Activated T-helper 17 cell treated with anti-CD3 and anti-CD28 coated beads, Interleukin-2, amount 50 U/mL, for 72 hours (primary cell): ENCODE measurements at regions not wholly inside any gene's neighbourhood (a gene's known extent, or its start where the extent isn't known, plus 50 kb on each side); places are given as distances from the start of the nearest gene placed in this dataset.

Source experiments
- ATAC-seq: fragments of 150-1000 bp; cut with Tn5 transposase; replicated peaks from 2 replicates; pipeline ENCODE4 v1.10.0; 2021; ENCODE audit warnings: mild to moderate bottlenecking, moderate library complexity
- H3K27ac Mint-ChIP-seq: one replicate; pipeline ENCODE4 v1.8.0; 2022; ENCODE audit warnings: mixed read lengths
- H3K27me3 Mint-ChIP-seq: one replicate; pipeline ENCODE4 v1.8.0; 2022; ENCODE audit warnings: mixed read lengths
- H3K36me3 Mint-ChIP-seq: one replicate; pipeline ENCODE4 v1.8.0; 2022; ENCODE audit warnings: low read depth, mild to moderate bottlenecking, mixed read lengths
- H3K4me1 Mint-ChIP-seq: one replicate; pipeline ENCODE4 v1.8.0; 2022; ENCODE audit warnings: mixed read lengths
- H3K4me3 Mint-ChIP-seq: one replicate; pipeline ENCODE4 v1.8.0; 2022; ENCODE audit warnings: mild to moderate bottlenecking, mixed read lengths
- H3K9me3 Mint-ChIP-seq: one replicate; pipeline ENCODE4 v1.8.0; 2022; ENCODE audit warnings: mixed read lengths

- no peak overlapping the region for H3K27ac Mint-ChIP-seq
- peaks cover 2% of the 10 kb centered on the region for H3K9me3 Mint-ChIP-seq
- peaks cover 17% of the 10 kb centered on the region for H3K27me3 Mint-ChIP-seq
- H3K36me3 Mint-ChIP-seq, result no peaks in the 10 kb centered on the region
- no peak for ATAC-seq
- no peaks in the 10 kb centered on the region for H3K4me1 Mint-ChIP-seq
- H3K4me3 Mint-ChIP-seq, result no peak overlapping the region
These were observed 248.6 kb downstream of the NDUFA10 start for GRCh38 chr2:239776436-239777005.

- H3K27ac Mint-ChIP-seq, result no peak overlapping the region
- no peak for ATAC-seq
- H3K9me3 Mint-ChIP-seq, result peaks cover 3% of the 10 kb centered on the region
- no peaks in the 10 kb centered on the region for H3K4me1 Mint-ChIP-seq
- H3K36me3 Mint-ChIP-seq, result no peaks in the 10 kb centered on the region
- H3K27me3 Mint-ChIP-seq, result peaks cover 14% of the 10 kb centered on the region
- H3K4me3 Mint-ChIP-seq, result no peak overlapping the region
These were observed 249.3 kb downstream of the NDUFA10 start for GRCh38 chr2:239775623-239776435.

- no peak overlapping the region for H3K27ac Mint-ChIP-seq
- peaks cover 14% of the 10 kb centered on the region for H3K27me3 Mint-ChIP-seq
- no peaks in the 10 kb centered on the region for H3K4me1 Mint-ChIP-seq
- H3K36me3 Mint-ChIP-seq, result no peaks in the 10 kb centered on the region
- H3K4me3 Mint-ChIP-seq, result no peak overlapping the region
- H3K9me3 Mint-ChIP-seq, result peaks cover 3% of the 10 kb centered on the region
- no peak for ATAC-seq
These were observed 250.1 kb downstream of the NDUFA10 start for GRCh38 chr2:239774933-239775622.

DNA sequence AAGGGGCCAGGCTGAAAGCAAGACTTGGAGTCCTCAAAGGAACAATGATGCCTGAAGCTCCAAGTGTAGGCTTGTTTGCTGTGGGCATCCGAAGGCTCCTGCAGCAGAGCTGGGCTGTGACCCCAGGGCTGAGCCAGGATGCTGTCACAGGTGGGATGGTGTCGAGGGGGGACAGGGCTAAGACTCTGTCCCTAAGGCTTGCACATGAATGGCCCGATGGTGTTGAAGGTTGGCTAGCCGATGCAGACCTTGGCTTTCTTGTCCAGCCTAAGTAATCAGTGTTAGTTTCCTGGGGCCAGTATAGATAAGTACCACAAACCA is 251.0 kb downstream of the NDUFA10 start:
- no peak overlapping the region for H3K27ac Mint-ChIP-seq
- H3K9me3 Mint-ChIP-seq, result peaks cover 3% of the 10 kb centered on the region
- H3K4me1 Mint-ChIP-seq, result no peaks in the 10 kb centered on the region
- no peak overlapping the region for H3K4me3 Mint-ChIP-seq
- no peaks in the 10 kb centered on the region for H3K36me3 Mint-ChIP-seq
- peaks cover 14% of the 10 kb centered on the region for H3K27me3 Mint-ChIP-seq
- no peak for ATAC-seq

- no peaks in the 10 kb centered on the region for H3K36me3 Mint-ChIP-seq
- no peak for ATAC-seq
- peaks cover 3% of the 10 kb centered on the region for H3K9me3 Mint-ChIP-seq
- no peak overlapping the region for H3K27ac Mint-ChIP-seq
- H3K4me3 Mint-ChIP-seq, result no peak overlapping the region
- no peaks in the 10 kb centered on the region for H3K4me1 Mint-ChIP-seq
- H3K27me3 Mint-ChIP-seq, result peaks cover 14% of the 10 kb centered on the region
These were observed 251.7 kb downstream of the NDUFA10 start for GRCh38 chr2:239773228-239774141.

DNA sequence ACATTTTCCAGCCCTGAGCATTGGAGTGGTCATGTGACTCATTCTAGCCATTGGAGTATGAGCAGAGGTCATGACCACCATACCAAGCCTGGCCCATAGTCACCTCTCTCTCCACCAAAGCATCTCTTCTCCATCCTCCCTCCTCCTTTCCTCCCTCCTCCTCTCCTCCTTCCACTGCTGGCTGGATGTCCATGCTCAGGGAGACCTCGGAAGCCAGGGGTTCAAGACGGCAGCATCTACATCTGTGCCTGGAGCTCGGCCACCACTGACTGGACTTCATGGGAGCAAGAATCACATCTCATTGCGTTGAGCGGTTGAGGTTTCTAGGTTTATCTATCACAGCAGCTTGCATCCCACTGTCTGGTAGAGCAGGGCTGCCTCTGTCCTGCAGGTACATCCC is 252.4 kb downstream of the NDUFA10 start:
- ATAC-seq, result no peak
- Mint-ChIP-seq H3K4me1 (no peaks in the 10 kb centered on the region), H3K36me3 (no peaks in the 10 kb centered on the region), H3K27ac (no peak overlapping the region), H3K9me3 (peaks cover 3% of the 10 kb centered on the region), H3K4me3 (no peak overlapping the region), H3K27me3 (peaks cover 14% of the 10 kb centered on the region)

DNA sequence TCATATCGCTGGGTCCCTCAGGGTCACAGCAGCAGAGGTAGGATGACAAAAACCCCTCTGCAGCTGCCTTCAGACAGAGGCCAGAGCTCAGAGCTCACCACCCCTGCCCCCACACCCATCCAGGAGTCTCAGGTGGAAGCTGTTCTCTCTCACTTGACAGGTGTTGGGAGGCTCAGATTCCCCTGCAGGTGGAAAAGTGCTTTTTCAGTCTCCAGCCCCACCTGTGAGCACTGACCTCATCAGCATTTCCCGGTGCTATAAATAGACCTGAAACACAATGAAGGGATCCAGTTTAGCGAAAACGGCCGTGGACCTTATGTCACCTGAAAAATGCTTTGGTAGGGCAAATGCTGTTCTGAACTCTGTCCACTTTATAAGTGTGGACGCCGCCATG is 254.9 kb downstream of the NDUFA10 start:
- peaks cover 6% of the 10 kb centered on the region for H3K27me3 Mint-ChIP-seq
- no peak for ATAC-seq
- no peaks in the 10 kb centered on the region for H3K4me1 Mint-ChIP-seq
- peaks cover 3% of the 10 kb centered on the region for H3K9me3 Mint-ChIP-seq
- no peak overlapping the region for H3K27ac Mint-ChIP-seq
- H3K4me3 Mint-ChIP-seq, result no peak overlapping the region
- no peaks in the 10 kb centered on the region for H3K36me3 Mint-ChIP-seq

DNA sequence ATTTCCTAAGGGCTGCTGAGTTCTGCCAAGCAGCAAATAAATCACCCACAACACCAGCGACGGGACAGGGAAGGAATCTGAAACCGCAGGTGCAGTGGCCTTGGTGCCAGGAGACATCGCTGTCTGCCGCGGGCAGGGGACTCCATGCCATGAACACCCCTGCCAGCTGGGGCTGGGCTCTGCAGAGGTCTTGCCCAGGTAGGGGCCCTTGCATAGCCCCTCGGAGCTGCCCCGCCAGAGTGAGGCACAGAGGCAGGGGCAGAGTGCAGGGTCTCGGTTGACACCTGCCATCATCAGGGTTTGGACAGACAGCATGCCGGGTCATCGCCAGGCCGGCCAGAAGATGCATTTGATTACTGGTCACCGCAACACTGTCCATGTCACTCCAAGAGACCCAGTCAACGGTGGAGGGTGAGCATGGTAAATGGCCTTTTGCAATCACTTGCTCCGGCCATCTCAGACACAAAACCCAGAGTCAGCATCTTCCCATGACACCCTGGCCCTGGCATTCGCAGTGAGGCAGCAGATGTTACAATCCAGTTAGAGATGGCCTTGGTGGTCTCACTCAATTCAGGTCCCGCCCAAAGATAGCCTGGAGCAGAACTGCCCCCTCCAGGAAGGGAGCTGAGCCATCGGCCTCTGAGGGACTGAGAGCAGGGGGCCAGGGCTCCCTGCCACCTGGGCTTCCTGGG is 255.4 kb downstream of the NDUFA10 start:
- Mint-ChIP-seq H3K27ac (no peak overlapping the region), H3K27me3 (peaks cover 3% of the 10 kb centered on the region), H3K4me3 (no peak overlapping the region), H3K9me3 (peaks cover 3% of the 10 kb centered on the region), H3K4me1 (no peaks in the 10 kb centered on the region), H3K36me3 (no peaks in the 10 kb centered on the region)
- ATAC-seq, result no peak

DNA sequence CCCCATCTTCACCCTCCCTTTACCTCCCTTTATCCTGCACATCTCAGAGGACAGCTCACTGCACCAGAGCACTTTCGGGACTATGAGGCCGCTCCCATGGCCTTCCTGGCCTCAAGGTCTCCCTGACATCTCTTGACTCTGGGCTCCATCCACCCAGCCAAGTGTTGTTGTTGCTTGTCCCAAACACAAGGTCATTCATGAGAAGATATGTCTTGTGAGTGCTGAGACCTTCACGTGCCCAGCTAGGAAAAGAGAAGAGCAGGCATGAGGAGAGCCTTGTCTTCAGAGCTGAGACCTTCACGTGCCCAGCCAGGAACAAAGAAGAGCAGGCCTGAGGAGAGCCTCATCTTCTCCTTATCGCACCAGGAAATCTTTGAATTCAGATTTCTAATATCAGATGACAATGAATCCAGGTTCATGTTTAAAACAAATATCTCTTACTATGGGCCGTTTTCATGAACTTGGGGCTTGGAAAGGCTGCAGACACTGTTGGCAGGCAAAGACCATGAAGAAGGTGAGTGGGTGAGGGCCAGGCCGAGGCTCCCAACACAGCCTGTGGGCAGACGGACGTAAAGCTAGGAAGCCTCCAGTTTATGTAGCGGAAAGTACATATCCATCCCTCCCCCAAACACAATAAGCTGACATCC is 256.1 kb downstream of the NDUFA10 start:
- H3K4me1 Mint-ChIP-seq, result no peaks in the 10 kb centered on the region
- H3K4me3 Mint-ChIP-seq, result no peak overlapping the region
- no peak overlapping the region for H3K27ac Mint-ChIP-seq
- H3K36me3 Mint-ChIP-seq, result no peaks in the 10 kb centered on the region
- H3K9me3 Mint-ChIP-seq, result peaks cover 3% of the 10 kb centered on the region
- H3K27me3 Mint-ChIP-seq, result no peaks in the 10 kb centered on the region
- no peak for ATAC-seq

GRCh38 chr2:239768031-239768790 is 256.9 kb downstream of the NDUFA10 start:
- Mint-ChIP-seq H3K4me1 (no peaks in the 10 kb centered on the region), H3K27ac (no peak overlapping the region)

GRCh38 chr2:239767021-239767905 is 257.9 kb downstream of the NDUFA10 start:
- H3K27me3 Mint-ChIP-seq, result no peaks in the 10 kb centered on the region
- H3K4me1 Mint-ChIP-seq, result no peaks in the 10 kb centered on the region
- H3K27ac Mint-ChIP-seq, result no peak overlapping the region
- H3K4me3 Mint-ChIP-seq, result no peak overlapping the region
- ATAC-seq, result no peak
- H3K9me3 Mint-ChIP-seq, result peaks cover 3% of the 10 kb centered on the region
- no peaks in the 10 kb centered on the region for H3K36me3 Mint-ChIP-seq

More at GRCh38 chr2:239768031-239768790, 256.9 kb downstream of the NDUFA10 start:
- Mint-ChIP-seq H3K27me3 (no peaks in the 10 kb centered on the region), H3K36me3 (no peaks in the 10 kb centered on the region), H3K4me3 (no peak overlapping the region), H3K9me3 (peaks cover 3% of the 10 kb centered on the region)
- ATAC-seq, result no peak

- H3K27ac Mint-ChIP-seq, result no peak overlapping the region
- no peaks in the 10 kb centered on the region for H3K9me3 Mint-ChIP-seq
- H3K27me3 Mint-ChIP-seq, result no peaks in the 10 kb centered on the region
- no peaks in the 10 kb centered on the region for H3K36me3 Mint-ChIP-seq
- H3K4me3 Mint-ChIP-seq, result no peak overlapping the region
- no peaks in the 10 kb centered on the region for H3K4me1 Mint-ChIP-seq
- no peak for ATAC-seq
These were observed 259.2 kb downstream of the NDUFA10 start for GRCh38 chr2:239765911-239766310.
